Stomach (tissue), 4 donors: ENCODE measurements at regions not wholly inside any gene's neighbourhood (a gene's known extent, or its start where the extent isn't known, plus 50 kb on each side); places are given as distances from the start of the nearest gene placed in this dataset.

Experiments
- POLR2AphosphoS5 ChIP-seq, 3 donors: sonication (generic); formaldehyde crosslinking; IDR thresholded peaks; one replicate each; pipeline ENCODE4 v1.6.1; 2016; ENCODE audit warnings: antibody characterized with exemption in 3 of 3
- TF ChIP-seq, protein P1 (sequence below), 7 experiments: fragments of 450-650 bp in 4 of 7; fragments of 200-600 bp in 3 of 7; sonication (generic) in 3 of 7; IDR thresholded peaks; one replicate each; pipeline ENCODE4 v1.5.1; 2016 to 2019; ENCODE audit warnings: antibody characterized with exemption in 7 of 7, control low read depth in 2 of 7, mild to moderate bottlenecking in 1 of 7

GRCh38 chr5:135718651-135719050 is 115.8 kb upstream of the SLC25A48 start:
- TF ChIP-seq, protein P1, sequence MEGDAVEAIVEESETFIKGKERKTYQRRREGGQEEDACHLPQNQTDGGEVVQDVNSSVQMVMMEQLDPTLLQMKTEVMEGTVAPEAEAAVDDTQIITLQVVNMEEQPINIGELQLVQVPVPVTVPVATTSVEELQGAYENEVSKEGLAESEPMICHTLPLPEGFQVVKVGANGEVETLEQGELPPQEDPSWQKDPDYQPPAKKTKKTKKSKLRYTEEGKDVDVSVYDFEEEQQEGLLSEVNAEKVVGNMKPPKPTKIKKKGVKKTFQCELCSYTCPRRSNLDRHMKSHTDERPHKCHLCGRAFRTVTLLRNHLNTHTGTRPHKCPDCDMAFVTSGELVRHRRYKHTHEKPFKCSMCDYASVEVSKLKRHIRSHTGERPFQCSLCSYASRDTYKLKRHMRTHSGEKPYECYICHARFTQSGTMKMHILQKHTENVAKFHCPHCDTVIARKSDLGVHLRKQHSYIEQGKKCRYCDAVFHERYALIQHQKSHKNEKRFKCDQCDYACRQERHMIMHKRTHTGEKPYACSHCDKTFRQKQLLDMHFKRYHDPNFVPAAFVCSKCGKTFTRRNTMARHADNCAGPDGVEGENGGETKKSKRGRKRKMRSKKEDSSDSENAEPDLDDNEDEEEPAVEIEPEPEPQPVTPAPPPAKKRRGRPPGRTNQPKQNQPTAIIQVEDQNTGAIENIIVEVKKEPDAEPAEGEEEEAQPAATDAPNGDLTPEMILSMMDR (IDR thresholded peaks at IDR 0.05): no peak
- TF ChIP-seq POLR2AphosphoS5 (IDR thresholded peaks at IDR 0.05): no peak
